HepG2 (cell line): ENCODE measurements at regions not wholly inside any gene's neighbourhood (a gene's known extent, or its start where the extent isn't known, plus 50 kb on each side); places are given as distances from the start of the nearest gene placed in this dataset.

Experiments
- ATAC-seq: fragments of 200-7000 bp; cut with Tn5 transposase; 3 replicates; pipeline ENCODE4 v1.9.1; 2020; ENCODE audit warnings: mild to moderate bottlenecking, moderate library complexity
- BruUV-seq: library from RNA; stranded (reverse); fragments of 400-500 nt; replicated peaks from 2 replicates; lab custom pipeline; 2021; lab: Mats Ljungman, UMichigan
- CTCF ChIA-PET: fragments of 300-600 bp; formaldehyde crosslinking; extraction: SDS; loops from one replicate; lab custom pipeline; 2021; ENCODE audit warnings: low total read pairs, inconsistent platforms, low intra/inter-chr PET ratio; lab: Yijun Ruan, JAX
- POLR2A ChIA-PET: fragments of 350-600 bp; sonication (Branson Sonifier 250); formaldehyde crosslinking; loops from one replicate; lab custom pipeline; 2020; ENCODE audit warnings: antibody characterized with exemption, inconsistent platforms; lab: Yijun Ruan, JAX
- DNase-seq: peaks from one replicate; pipeline ENCODE4 v3.0.0-alpha.2; 2015; ENCODE audit warnings: low spot score
- FAIRE-seq: peaks from 3 replicates; lab custom pipeline; 2011; peaks lifted over from hg19 to GRCh38; lab: Jason Lieb, UNC
- H2AFZ ChIP-seq: one replicate; pipeline ENCODE4 v1.6.1; 2011; ENCODE audit warnings: low read length, inconsistent platforms
- H3K27ac ChIP-seq: fragments of 300-600 bp; 3 replicates; pipeline ENCODE4 v1.8.0; 2011; ENCODE audit warnings: mixed run types, mild to moderate bottlenecking, mixed read lengths, low read length, inconsistent platforms; ENCODE audit not compliant: insufficient read depth; ENCODE audit errors: extremely low read length
- H3K27me3 ChIP-seq, 2 experiments: fragments of 200-600 bp in 1 of 2; 2 replicates in 1 of 2; 3 replicates in 1 of 2; pipeline versions ENCODE4 v1.6.0 to v1.8.0; 2011; ENCODE audit warnings: low read length in 2 of 2, mild to moderate bottlenecking in 2 of 2, moderate library complexity in 2 of 2, inconsistent platforms in 1 of 2; ENCODE audit not compliant: insufficient read depth in 2 of 2, control insufficient read depth in 1 of 2
- H3K36me3 ChIP-seq, 2 experiments: fragments of 200-600 bp in 1 of 2; replicated peaks in 1 of 2; 2 replicates in 1 of 2; 3 replicates in 1 of 2; pipeline versions ENCODE4 v1.5.1 to v1.8.0; 2011; ENCODE audit warnings: low read length in 2 of 2, inconsistent platforms in 1 of 2; ENCODE audit not compliant: insufficient read depth in 2 of 2, control insufficient read depth in 1 of 2
- H3K4me1 ChIP-seq: 2 replicates; pipeline ENCODE4 v1.5.1; 2012; ENCODE audit warnings: low read length, inconsistent platforms; ENCODE audit not compliant: insufficient read depth
- H3K4me2 ChIP-seq: 2 replicates; pipeline ENCODE4 v1.6.0; 2011; ENCODE audit warnings: low read depth, low read length, inconsistent platforms
- H3K4me3 ChIP-seq, 3 experiments: fragments of 200-600 bp in 1 of 3; sonication (generic), shearing (Covaris generic) in 1 of 3; replicated peaks in 1 of 3; 2 replicates each; pipeline ENCODE4 v1.5.1; 2011 to 2016; ENCODE audit warnings: low read length in 3 of 3, inconsistent platforms in 2 of 3, low read depth in 2 of 3, mild to moderate bottlenecking in 2 of 3, control low read depth in 1 of 3, mixed read lengths in 1 of 3; ENCODE audit not compliant: insufficient read depth in 1 of 3
- H3K79me2 ChIP-seq: one replicate; pipeline ENCODE4 v1.6.1; 2011; ENCODE audit warnings: low read length, inconsistent platforms; ENCODE audit not compliant: insufficient read depth
- H3K9ac ChIP-seq: 2 replicates; pipeline ENCODE4 v1.6.0; 2011; ENCODE audit warnings: mild to moderate bottlenecking, low read depth, low read length, inconsistent platforms; ENCODE audit not compliant: insufficient read depth
- H3K9me3 ChIP-seq: 2 replicates; pipeline ENCODE4 v1.5.1; 2012; ENCODE audit warnings: mild to moderate bottlenecking, low read length
- H4K20me1 ChIP-seq: 2 replicates; pipeline ENCODE4 v1.6.0; 2011; ENCODE audit warnings: inconsistent platforms, mild to moderate bottlenecking, low read length, moderate library complexity; ENCODE audit not compliant: insufficient read depth
- AGO2 ChIP-seq: fragments of 200-400 bp; formaldehyde crosslinking; optimal IDR thresholded peaks from 2 replicates; pipeline ENCODE3; 2017; ENCODE audit warnings: mild to moderate bottlenecking, low read depth, low read length, moderate library complexity
- CBX1 ChIP-seq: IDR thresholded peaks from one replicate; pipeline ENCODE4 v1.6.1; 2016; ENCODE audit warnings: antibody characterized with exemption, low read depth
- EP300 ChIP-seq, 3 experiments: sonication (generic) in 1 of 3; formaldehyde crosslinking in 1 of 3; IDR thresholded peaks; 2 replicates each; pipeline versions ENCODE4 v1.5.1 to v1.6.1; 2011 to 2020; ENCODE audit warnings: low read depth in 2 of 3, low read length in 2 of 3, borderline replicate concordance in 1 of 3, improper control_type of control experiment in 1 of 3, mild to moderate bottlenecking in 1 of 3, missing genetic modification reagents in 1 of 3, moderate library complexity in 1 of 3
- HOXD1 ChIP-seq: sonication (generic); formaldehyde crosslinking; IDR thresholded peaks from 2 replicates; pipeline ENCODE4 v1.5.0; 2020; ENCODE audit warnings: missing genetic modification reagents
- MAF1 ChIP-seq: sonication (generic); formaldehyde crosslinking; IDR thresholded peaks from 2 replicates; pipeline ENCODE4 v1.5.0; 2020; ENCODE audit warnings: missing genetic modification reagents, borderline replicate concordance
- RNF2 ChIP-seq: fragments of 450-650 bp; conservative IDR thresholded peaks from 2 replicates; pipeline ENCODE4 v1.6.1; 2016; ENCODE audit warnings: low read depth
- ZBTB21 ChIP-seq: sonication (generic); formaldehyde crosslinking; IDR thresholded peaks from 2 replicates; pipeline ENCODE4 v1.4.0; 2020; ENCODE audit warnings: missing genetic modification reagents
- ZFX ChIP-seq: sonication (generic); formaldehyde crosslinking; IDR thresholded peaks from 2 replicates; pipeline ENCODE4 v1.4.0; 2020; ENCODE audit warnings: mild to moderate bottlenecking, low read depth, missing genetic modification reagents, moderate library complexity
- ZNF282 ChIP-seq: fragments of 450-650 bp; IDR thresholded peaks from 2 replicates; pipeline ENCODE4 v1.6.1; 2018; ENCODE audit not compliant: partially characterized antibody
- ZNF331 ChIP-seq: sonication (generic); formaldehyde crosslinking; IDR thresholded peaks from 2 replicates; pipeline ENCODE4 v1.4.0; 2020; ENCODE audit warnings: missing genetic modification reagents
- ZNF451 ChIP-seq: sonication (generic); formaldehyde crosslinking; IDR thresholded peaks from 2 replicates; pipeline ENCODE4 v1.5.0; 2020; ENCODE audit warnings: mild to moderate bottlenecking, missing genetic modification reagents
- ZNF660 ChIP-seq: sonication (generic); formaldehyde crosslinking; IDR thresholded peaks from 2 replicates; pipeline ENCODE4 v1.5.1; 2020; ENCODE audit warnings: mild to moderate bottlenecking, low read depth, missing genetic modification reagents, borderline replicate concordance
- ZSCAN30 ChIP-seq: sonication (generic); formaldehyde crosslinking; IDR thresholded peaks from 2 replicates; pipeline ENCODE4 v1.5.0; 2020; ENCODE audit warnings: mild to moderate bottlenecking, missing genetic modification reagents
- WGBS: methylation state at CpG from one replicate; pipeline ENCODE4 v1.1.6; 2017; ENCODE audit warnings: low lambda C conversion rate; 5-methylcytosine and 5-hydroxymethylcytosine counted together
- in situ Hi-C: cut with HindIII; loops from 2 replicates; pipeline ENCODE4 v1.10.0; 2017; ENCODE audit warnings: low pct_unique_long_range_greater_than_20kb; ENCODE audit not compliant: extremely low pct_ligation_motif_present
- intact Hi-C: fragments of 100-400 bp; cut with micrococcal nuclease; formaldehyde crosslinking; loops from one replicate; pipeline ENCODE4 v1.10.0; 2022; ENCODE audit not compliant: unreplicated experiment
- TF ChIP-seq, protein P1 (sequence below): sonication (generic); formaldehyde crosslinking; IDR thresholded peaks from 2 replicates; pipeline ENCODE4 v1.4.0; 2020; ENCODE audit warnings: low read depth, mild to moderate bottlenecking, missing genetic modification reagents
- TF ChIP-seq, protein P2 (sequence below): sonication (generic); formaldehyde crosslinking; IDR thresholded peaks from 2 replicates; pipeline ENCODE4 v1.4.0; 2020; ENCODE audit warnings: missing genetic modification reagents, borderline replicate concordance

DNA sequence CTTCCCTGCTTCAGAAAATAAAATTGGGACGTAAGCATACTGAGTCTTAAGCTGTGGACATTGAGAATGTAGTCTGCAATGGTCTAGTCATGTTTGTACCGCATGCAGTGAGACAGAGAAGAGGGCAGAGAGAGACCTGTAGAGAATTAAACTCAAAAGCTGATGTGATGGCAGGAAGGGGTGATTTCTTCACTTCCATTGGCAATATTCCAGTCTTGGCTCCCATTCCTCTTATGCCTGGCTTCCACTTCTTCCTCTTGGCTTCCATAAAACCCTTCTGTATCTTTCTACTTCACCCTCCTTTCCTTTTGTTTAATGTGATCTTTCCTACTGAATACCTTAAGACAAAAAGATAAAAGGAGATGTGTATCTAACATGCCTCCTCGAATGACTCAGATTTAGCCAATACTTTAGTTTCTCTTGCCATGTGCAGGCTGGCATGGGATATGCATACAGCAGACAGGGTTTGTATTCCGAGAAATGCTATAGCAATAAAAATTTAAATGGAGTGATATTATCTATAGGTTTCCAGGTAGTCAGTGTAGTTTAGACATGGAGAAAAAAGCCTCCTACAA lies 423.1 kb upstream of the DYNLRB2 start:
- H3K27ac ChIP-seq: no peak overlapping the region
- POLR2A ChIA-PET: no interaction called here
- H3K27me3 ChIP-seq: no peaks in the 10 kb centered on the region
- CTCF ChIA-PET: no interaction called here
- H3K4me2 ChIP-seq: no peak overlapping the region
- no peaks in the 10 kb centered on the region for H3K36me3 ChIP-seq
- H3K79me2 ChIP-seq: no peaks in the 10 kb centered on the region
- H3K9ac ChIP-seq: no peak overlapping the region
- H3K9me3 ChIP-seq: no peaks in the 10 kb centered on the region
- no peaks in the 10 kb centered on the region for H4K20me1 ChIP-seq
- no peak overlapping the region for H3K4me3 ChIP-seq
- intact Hi-C loops: no loop called here
- ATAC-seq (no peak), DNase-seq (no peak), FAIRE-seq (no peak)
- no TSS peak for BruUV-seq
- no peaks in the 10 kb centered on the region for H3K4me1 ChIP-seq
- TF ChIP-seq MAF1 (CRISPR knock-in tag): no peak
- TF ChIP-seq ZNF331 (CRISPR knock-in tag): no peak
- TF ChIP-seq ZNF282: no peak
- no peak for TF ChIP-seq EP300 (IDR thresholded peaks at IDR 0.05; ENCODE audit: low read depth in 2 of 2, low read length in 2 of 2)
- no peak for TF ChIP-seq EP300 (CRISPR knock-in tag; IDR thresholded peaks at IDR 0.05; ENCODE audit: borderline replicate concordance)
- TF ChIP-seq HOXD1 (CRISPR knock-in tag): no peak
- no peak for TF ChIP-seq ZNF660
- no peak for TF ChIP-seq ZSCAN30 (CRISPR knock-in tag)
- TF ChIP-seq ZFX: no peak
- TF ChIP-seq ZNF451 (CRISPR knock-in tag): no peak
- TF ChIP-seq, protein P1, sequence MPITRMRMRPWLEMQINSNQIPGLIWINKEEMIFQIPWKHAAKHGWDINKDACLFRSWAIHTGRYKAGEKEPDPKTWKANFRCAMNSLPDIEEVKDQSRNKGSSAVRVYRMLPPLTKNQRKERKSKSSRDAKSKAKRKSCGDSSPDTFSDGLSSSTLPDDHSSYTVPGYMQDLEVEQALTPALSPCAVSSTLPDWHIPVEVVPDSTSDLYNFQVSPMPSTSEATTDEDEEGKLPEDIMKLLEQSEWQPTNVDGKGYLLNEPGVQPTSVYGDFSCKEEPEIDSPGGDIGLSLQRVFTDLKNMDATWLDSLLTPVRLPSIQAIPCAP (CRISPR knock-in tag): no peak
- TF ChIP-seq, protein P2, sequence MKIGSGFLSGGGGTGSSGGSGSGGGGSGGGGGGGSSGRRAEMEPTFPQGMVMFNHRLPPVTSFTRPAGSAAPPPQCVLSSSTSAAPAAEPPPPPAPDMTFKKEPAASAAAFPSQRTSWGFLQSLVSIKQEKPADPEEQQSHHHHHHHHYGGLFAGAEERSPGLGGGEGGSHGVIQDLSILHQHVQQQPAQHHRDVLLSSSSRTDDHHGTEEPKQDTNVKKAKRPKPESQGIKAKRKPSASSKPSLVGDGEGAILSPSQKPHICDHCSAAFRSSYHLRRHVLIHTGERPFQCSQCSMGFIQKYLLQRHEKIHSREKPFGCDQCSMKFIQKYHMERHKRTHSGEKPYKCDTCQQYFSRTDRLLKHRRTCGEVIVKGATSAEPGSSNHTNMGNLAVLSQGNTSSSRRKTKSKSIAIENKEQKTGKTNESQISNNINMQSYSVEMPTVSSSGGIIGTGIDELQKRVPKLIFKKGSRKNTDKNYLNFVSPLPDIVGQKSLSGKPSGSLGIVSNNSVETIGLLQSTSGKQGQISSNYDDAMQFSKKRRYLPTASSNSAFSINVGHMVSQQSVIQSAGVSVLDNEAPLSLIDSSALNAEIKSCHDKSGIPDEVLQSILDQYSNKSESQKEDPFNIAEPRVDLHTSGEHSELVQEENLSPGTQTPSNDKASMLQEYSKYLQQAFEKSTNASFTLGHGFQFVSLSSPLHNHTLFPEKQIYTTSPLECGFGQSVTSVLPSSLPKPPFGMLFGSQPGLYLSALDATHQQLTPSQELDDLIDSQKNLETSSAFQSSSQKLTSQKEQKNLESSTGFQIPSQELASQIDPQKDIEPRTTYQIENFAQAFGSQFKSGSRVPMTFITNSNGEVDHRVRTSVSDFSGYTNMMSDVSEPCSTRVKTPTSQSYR (CRISPR knock-in tag): no peak
- TF ChIP-seq AGO2: no peak
- no peak for TF ChIP-seq RNF2
- TF ChIP-seq CBX1: no peak
- TF ChIP-seq ZBTB21: no peak
- in situ Hi-C loops: no loop called here
- no peak overlapping the region for H2AFZ ChIP-seq
- WGBS: 24% methylated on average over 4 of the region's 4 CpGs
